ENCODE measurements at regions not wholly inside any gene's neighbourhood (a gene's known extent, or its start where the extent isn't known, plus 50 kb on each side); places are given as distances from the start of the nearest gene placed in this dataset.
"Not testable (repeated sequence)": the region's sequence is repeated elsewhere in the genome, so short reads cannot be mapped to it uniquely, and the experiment has no call there.

GRCh38 chr13:24619282-24619681 lies 60.9 kb upstream of the ATP12A start:
- no peak for TF ChIP-seq CTCF (IDR thresholded peaks at IDR 0.05; ENCODE audit: control insufficient read depth, extremely low read depth, insufficient read depth)
- no peak overlapping the region for H3K4me3 ChIP-seq (ENCODE audit: low read depth, low read length)
- no peak for DNase-seq (ENCODE audit: low read depth)

GRCh38 chr13:24622481-24623148 lies 57.6 kb upstream of the ATP12A start:
- DNase-seq (ENCODE audit: low read depth); H3K4me3 ChIP-seq (ENCODE audit: low read depth, low read length): not testable (repeated sequence)

GRCh38 chr13:24623149-24623665 lies 57.0 kb upstream of the ATP12A start:
- no peak for TF ChIP-seq CTCF (IDR thresholded peaks at IDR 0.05; ENCODE audit: control insufficient read depth, extremely low read depth, insufficient read depth)
- DNase-seq (ENCODE audit: low read depth), result no peak
- H3K4me3 ChIP-seq (ENCODE audit: low read depth, low read length), result no peak overlapping the region

- H3K4me3 ChIP-seq (ENCODE audit: low read depth, low read length), result no peak overlapping the region
- no peak for DNase-seq (ENCODE audit: low read depth)
- no peak for TF ChIP-seq CTCF (IDR thresholded peaks at IDR 0.05; ENCODE audit: control insufficient read depth, extremely low read depth, insufficient read depth)
These were observed 55.8 kb upstream of the ATP12A start for GRCh38 chr13:24624363-24624762.

- H3K4me3 ChIP-seq (ENCODE audit: low read depth, low read length), result no peak overlapping the region
- no peak for TF ChIP-seq CTCF (IDR thresholded peaks at IDR 0.05; ENCODE audit: control insufficient read depth, extremely low read depth, insufficient read depth)
- DNase-seq (ENCODE audit: low read depth), result no peak
These were observed 55.4 kb upstream of the ATP12A start for GRCh38 chr13:24624801-24625231.

GRCh38 chr13:24625331-24625731 lies 54.9 kb upstream of the ATP12A start:
- H3K4me3 ChIP-seq (ENCODE audit: low read depth, low read length), result no peak overlapping the region
- no peak for DNase-seq (ENCODE audit: low read depth)
- no peak for TF ChIP-seq CTCF (IDR thresholded peaks at IDR 0.05; ENCODE audit: control insufficient read depth, extremely low read depth, insufficient read depth)

GRCh38 chr13:24625870-24626849 lies 54.0 kb upstream of the ATP12A start:
- no peak for DNase-seq (ENCODE audit: low read depth)
- H3K4me3 ChIP-seq (ENCODE audit: low read depth, low read length), result no peak overlapping the region
- TF ChIP-seq CTCF (IDR thresholded peaks at IDR 0.05; ENCODE audit: control insufficient read depth, extremely low read depth, insufficient read depth), result no peak

All from LNCaP clone FGC (cell line).